ENCODE measurements at regions not wholly inside any gene's neighbourhood (a gene's known extent, or its start where the extent isn't known, plus 50 kb on each side); places are given as distances from the start of the nearest gene placed in this dataset.
"Not testable (repeated sequence)": the region's sequence is repeated elsewhere in the genome, so short reads cannot be mapped to it uniquely, and the experiment has no call there.

- peak; percentile 75 for DNase-seq
Observed at GRCh38 chr3:157618075-157618760, 115.0 kb upstream of the VEPH1 start.

- DNase-seq: no peak
Observed at GRCh38 chr3:157614896-157615295, 111.7 kb upstream of the VEPH1 start.

GRCh38 chr3:157611536-157612076 is 108.4 kb upstream of the VEPH1 start:
- no peak for DNase-seq

- no peak for DNase-seq
Observed at GRCh38 chr3:157610876-157611535, 107.8 kb upstream of the VEPH1 start.

GRCh38 chr3:157607826-157608405 is 104.7 kb upstream of the VEPH1 start:
- DNase-seq: no peak

GRCh38 chr3:157606852-157607197 is 103.6 kb upstream of the VEPH1 start:
- no peak for DNase-seq

GRCh38 chr3:157606011-157606851 is 103.0 kb upstream of the VEPH1 start:
- DNase-seq: no peak

- DNase-seq: no peak
Observed at GRCh38 chr3:157605356-157605755, 102.1 kb upstream of the VEPH1 start.

GRCh38 chr3:157602424-157602823 is 99.2 kb upstream of the VEPH1 start:
- DNase-seq: no peak

GRCh38 chr3:157595259-157595658 is 92.0 kb upstream of the VEPH1 start:
- no peak for DNase-seq

- no peak for DNase-seq
Observed at GRCh38 chr3:157594413-157594812, 91.2 kb upstream of the VEPH1 start.

GRCh38 chr3:157592769-157593168 is 89.6 kb upstream of the VEPH1 start:
- no peak for DNase-seq

GRCh38 chr3:157590273-157590672 is 87.1 kb upstream of the VEPH1 start:
- DNase-seq: no peak

GRCh38 chr3:157589211-157589610 is 86.0 kb upstream of the VEPH1 start:
- no peak for DNase-seq

- no peak for DNase-seq
Observed at GRCh38 chr3:157588386-157589060, 85.3 kb upstream of the VEPH1 start.

GRCh38 chr3:157586293-157586692 is 83.1 kb upstream of the VEPH1 start:
- no peak for DNase-seq

GRCh38 chr3:157585386-157585785 is 82.2 kb upstream of the VEPH1 start:
- no peak for DNase-seq

- DNase-seq: no peak
Observed at GRCh38 chr3:157582637-157582973, 79.4 kb upstream of the VEPH1 start.

GRCh38 chr3:157581956-157582636 is 78.9 kb upstream of the VEPH1 start:
- DNase-seq: not testable (repeated sequence)

GRCh38 chr3:157581371-157581770 is 78.2 kb upstream of the VEPH1 start:
- DNase-seq: no peak

- DNase-seq: no peak
Observed at GRCh38 chr3:157578181-157578580, 75.0 kb upstream of the VEPH1 start.

- no peak for DNase-seq
Observed at GRCh38 chr3:157574531-157574930, 71.3 kb upstream of the VEPH1 start.

Data from NCI-H2029 treated with DMSO at 0.1 percent for 48 hours (cell line).